ENCODE measurements at regions not wholly inside any gene's neighbourhood (a gene's known extent, or its start where the extent isn't known, plus 50 kb on each side); places are given as distances from the start of the nearest gene placed in this dataset.

- no peaks in the 10 kb centered on the region for H3K27me3 ChIP-seq (ENCODE audit: low read length)
Measured at GRCh38 chr4:43716721-43717395, 731.8 kb downstream of the KCTD8 start.

GRCh38 chr4:43718369-43718768 is 730.2 kb downstream of the KCTD8 start:
- no peak overlapping the region for H2AFZ ChIP-seq (ENCODE audit: low read length)
- H3K4me3 ChIP-seq (ENCODE audit: low read length) = no peak overlapping the region
- no peak overlapping the region for H3K9ac ChIP-seq (ENCODE audit: low read length)
- H3K36me3 ChIP-seq (ENCODE audit: insufficient read depth, low read length) = no peaks in the 10 kb centered on the region
- peaks cover 6% of the 10 kb centered on the region for H3K9me3 ChIP-seq (ENCODE audit: low read length)
- H3K27me3 ChIP-seq (ENCODE audit: low read length) = no peaks in the 10 kb centered on the region
- no peaks in the 10 kb centered on the region for H3K9me2 ChIP-seq (replicated peaks; ENCODE audit: insufficient read depth, low read length)
- H4K20me1 ChIP-seq (ENCODE audit: insufficient read depth, low read depth, low read length) = no peaks in the 10 kb centered on the region
- H3K27ac ChIP-seq (ENCODE audit: low read length) = no peak overlapping the region
- H3K79me2 ChIP-seq (ENCODE audit: low read length) = no peaks in the 10 kb centered on the region
- no peak overlapping the region for H3K4me2 ChIP-seq (ENCODE audit: low read depth, low read length, poor library complexity, severe bottlenecking)
- H3K4me1 ChIP-seq (ENCODE audit: low read length) = no peaks in the 10 kb centered on the region
- no peak for DNase-seq

More at GRCh38 chr4:43716721-43717395, 731.8 kb downstream of the KCTD8 start:
- H3K27ac ChIP-seq (ENCODE audit: low read length) = no peak overlapping the region
- H3K36me3 ChIP-seq (ENCODE audit: insufficient read depth, low read length) = no peaks in the 10 kb centered on the region
- DNase-seq = no peak
- no peak overlapping the region for H3K9ac ChIP-seq (ENCODE audit: low read length)
- H3K4me2 ChIP-seq (ENCODE audit: low read depth, low read length, poor library complexity, severe bottlenecking) = no peak overlapping the region
- H3K9me3 ChIP-seq (ENCODE audit: low read length) = peaks cover 17% of the 10 kb centered on the region
- H3K9me2 ChIP-seq (replicated peaks; ENCODE audit: insufficient read depth, low read length) = no peaks in the 10 kb centered on the region
- no peaks in the 10 kb centered on the region for H4K20me1 ChIP-seq (ENCODE audit: insufficient read depth, low read depth, low read length)
- H2AFZ ChIP-seq (ENCODE audit: low read length) = no peak overlapping the region
- H3K79me2 ChIP-seq (ENCODE audit: low read length) = no peaks in the 10 kb centered on the region
- H3K4me1 ChIP-seq (ENCODE audit: low read length) = no peaks in the 10 kb centered on the region
- no peak overlapping the region for H3K4me3 ChIP-seq (ENCODE audit: low read length)

DNA sequence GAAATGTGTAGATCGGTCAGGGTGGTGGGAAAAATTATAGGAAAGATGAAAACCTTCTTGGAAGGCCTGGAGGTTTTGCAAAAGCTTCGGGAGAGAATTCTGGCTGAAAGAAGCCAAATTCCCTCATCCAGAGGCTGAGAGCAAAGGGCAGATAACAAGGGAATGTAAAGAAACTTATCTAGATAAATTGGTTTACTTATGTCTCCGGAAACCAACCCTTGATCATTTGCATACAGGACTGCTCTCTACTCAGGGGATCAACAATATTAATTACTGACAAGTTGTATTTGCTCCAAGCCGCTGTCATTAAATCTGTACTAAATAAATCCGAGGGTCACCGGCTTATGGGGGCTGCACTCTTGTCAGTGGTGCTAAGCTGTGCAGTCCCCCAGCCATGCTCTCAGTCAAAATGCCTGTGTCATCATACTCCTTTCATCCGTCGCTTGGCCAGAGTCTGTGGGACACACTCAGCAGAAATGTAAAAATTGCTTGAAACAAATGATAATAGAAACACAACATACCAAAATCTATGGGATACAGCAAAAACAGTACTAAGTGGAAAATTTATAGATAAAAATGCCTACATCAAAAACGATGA is 715.7 kb downstream of the KCTD8 start:
- no peak overlapping the region for H3K27ac ChIP-seq (ENCODE audit: low read length)
- no peaks in the 10 kb centered on the region for H3K36me3 ChIP-seq (ENCODE audit: insufficient read depth, low read length)
- no peaks in the 10 kb centered on the region for H3K27me3 ChIP-seq (ENCODE audit: low read length)
- no peaks in the 10 kb centered on the region for H3K79me2 ChIP-seq (ENCODE audit: low read length)
- peaks cover 30% of the 10 kb centered on the region for H3K9me3 ChIP-seq (ENCODE audit: low read length)
- H3K4me2 ChIP-seq (ENCODE audit: low read depth, low read length, poor library complexity, severe bottlenecking) = no peak overlapping the region
- H2AFZ ChIP-seq (ENCODE audit: low read length) = no peak overlapping the region
- DNase-seq = no peak
- H3K9ac ChIP-seq (ENCODE audit: low read length) = no peak overlapping the region
- H4K20me1 ChIP-seq (ENCODE audit: insufficient read depth, low read depth, low read length) = no peaks in the 10 kb centered on the region
- no peaks in the 10 kb centered on the region for H3K4me1 ChIP-seq (ENCODE audit: low read length)
- no peak overlapping the region for H3K4me3 ChIP-seq (ENCODE audit: low read length)
- H3K9me2 ChIP-seq (replicated peaks; ENCODE audit: insufficient read depth, low read length) = no peaks in the 10 kb centered on the region

DNA sequence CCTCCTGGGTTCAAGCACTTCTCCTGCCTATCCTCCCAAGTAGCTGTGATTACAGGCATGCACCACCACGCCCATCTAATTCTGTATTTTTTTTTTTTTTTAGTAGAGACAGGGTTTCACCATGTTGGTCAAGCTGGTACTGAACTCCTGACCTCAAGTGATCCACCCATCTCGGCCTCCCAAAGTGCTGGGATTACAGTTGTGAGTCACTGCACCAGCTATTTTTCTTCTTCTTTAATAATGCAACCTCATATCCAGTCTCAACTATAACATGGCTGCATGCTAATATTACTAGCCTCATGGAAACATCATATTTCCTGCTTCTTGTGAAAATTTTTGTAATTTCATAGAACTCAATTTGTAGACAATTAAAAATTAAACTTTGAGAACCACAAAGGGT is 706.5 kb downstream of the KCTD8 start:
- H3K9me2 ChIP-seq (replicated peaks; ENCODE audit: insufficient read depth, low read length) = no peaks in the 10 kb centered on the region
- no peak overlapping the region for H2AFZ ChIP-seq (ENCODE audit: low read length)
- no peak overlapping the region for H3K4me2 ChIP-seq (ENCODE audit: low read depth, low read length, poor library complexity, severe bottlenecking)
- no peak overlapping the region for H3K4me3 ChIP-seq (ENCODE audit: low read length)
- H3K79me2 ChIP-seq (ENCODE audit: low read length) = no peaks in the 10 kb centered on the region
- H3K36me3 ChIP-seq (ENCODE audit: insufficient read depth, low read length) = no peaks in the 10 kb centered on the region
- H3K27me3 ChIP-seq (ENCODE audit: low read length) = no peaks in the 10 kb centered on the region
- no peaks in the 10 kb centered on the region for H4K20me1 ChIP-seq (ENCODE audit: insufficient read depth, low read depth, low read length)
- H3K4me1 ChIP-seq (ENCODE audit: low read length) = no peaks in the 10 kb centered on the region
- H3K9ac ChIP-seq (ENCODE audit: low read length) = no peak overlapping the region
- no peaks in the 10 kb centered on the region; the same call in 1 of the 2 replicates for H3K9me3 ChIP-seq (ENCODE audit: low read length)
- no peak for DNase-seq
- H3K27ac ChIP-seq (ENCODE audit: low read length) = no peak overlapping the region

DNA sequence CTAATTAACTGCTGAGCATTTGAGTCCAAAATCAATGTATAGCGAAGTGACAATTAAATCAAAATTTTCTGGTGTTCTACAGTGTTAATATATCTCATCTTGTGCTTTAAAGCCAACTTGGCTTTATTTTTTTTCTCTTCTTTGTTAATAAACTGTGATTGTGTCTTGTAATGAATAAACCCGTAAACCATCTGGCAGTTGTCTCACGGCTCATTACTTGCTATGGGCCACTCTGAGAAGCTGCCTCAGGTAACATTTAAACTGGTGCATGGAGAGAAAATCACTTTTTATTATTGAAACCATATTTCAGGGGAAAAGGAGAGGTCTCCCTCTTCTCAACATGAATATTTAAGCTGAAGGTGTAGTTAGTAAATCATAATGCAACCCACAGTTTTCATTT is 694.0 kb downstream of the KCTD8 start:
- DNase-seq = no peak
- Histone ChIP-seq H3K27me3 (ENCODE audit: low read length) (no peaks in the 10 kb centered on the region), H3K9ac (ENCODE audit: low read length) (no peak overlapping the region)

GRCh38 chr4:43757147-43757546 is 691.5 kb downstream of the KCTD8 start:
- Histone ChIP-seq H3K79me2 (ENCODE audit: low read length) (no peaks in the 10 kb centered on the region), H2AFZ (ENCODE audit: low read length) (no peak overlapping the region)

More for the DNA sequence above, 694.0 kb downstream of the KCTD8 start:
- Histone ChIP-seq H3K36me3 (ENCODE audit: insufficient read depth, low read length) (no peaks in the 10 kb centered on the region), H3K79me2 (ENCODE audit: low read length) (no peaks in the 10 kb centered on the region), H3K4me3 (ENCODE audit: low read length) (no peak overlapping the region), H3K9me3 (ENCODE audit: low read length) (peaks cover 15% of the 10 kb centered on the region), H4K20me1 (ENCODE audit: insufficient read depth, low read depth, low read length) (no peaks in the 10 kb centered on the region), H2AFZ (ENCODE audit: low read length) (no peak overlapping the region), H3K27ac (ENCODE audit: low read length) (no peak overlapping the region), H3K4me2 (ENCODE audit: low read depth, low read length, poor library complexity, severe bottlenecking) (no peak overlapping the region), H3K4me1 (ENCODE audit: low read length) (no peaks in the 10 kb centered on the region), H3K9me2 (replicated peaks; ENCODE audit: insufficient read depth, low read length) (no peaks in the 10 kb centered on the region)

DNA sequence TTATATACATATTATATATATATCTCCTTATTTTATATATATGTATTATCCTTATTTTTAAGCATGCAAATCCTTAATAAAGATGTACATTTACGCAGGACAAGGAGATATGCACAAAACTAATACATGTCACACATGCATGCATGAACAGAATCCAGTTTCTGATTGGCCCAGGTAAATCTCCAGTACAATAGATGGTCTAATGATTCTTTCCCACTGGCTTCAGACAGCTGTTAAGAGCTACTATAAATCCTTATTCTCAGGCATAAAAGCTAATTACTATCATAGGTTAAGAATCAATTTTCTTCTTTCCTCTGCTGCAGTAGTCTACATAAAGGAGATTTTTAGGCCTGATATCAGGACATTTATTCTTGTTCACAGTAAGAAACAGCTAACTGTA is 689.8 kb downstream of the KCTD8 start:
- Histone ChIP-seq H3K36me3 (ENCODE audit: insufficient read depth, low read length) (no peaks in the 10 kb centered on the region), H4K20me1 (ENCODE audit: insufficient read depth, low read depth, low read length) (no peaks in the 10 kb centered on the region), H3K9ac (ENCODE audit: low read length) (no peak overlapping the region), H2AFZ (ENCODE audit: low read length) (no peak overlapping the region), H3K4me2 (ENCODE audit: low read depth, low read length, poor library complexity, severe bottlenecking) (no peak overlapping the region), H3K27ac (ENCODE audit: low read length) (no peak overlapping the region), H3K4me3 (ENCODE audit: low read length) (no peak overlapping the region), H3K9me2 (replicated peaks; ENCODE audit: insufficient read depth, low read length) (no peaks in the 10 kb centered on the region), H3K27me3 (ENCODE audit: low read length) (no peaks in the 10 kb centered on the region), H3K4me1 (ENCODE audit: low read length) (no peaks in the 10 kb centered on the region), H3K9me3 (ENCODE audit: low read length) (peaks cover 17% of the 10 kb centered on the region), H3K79me2 (ENCODE audit: low read length) (no peaks in the 10 kb centered on the region)
- DNase-seq = no peak

More at GRCh38 chr4:43757147-43757546, 691.5 kb downstream of the KCTD8 start:
- H3K36me3 ChIP-seq (ENCODE audit: insufficient read depth, low read length) = no peaks in the 10 kb centered on the region
- no peak overlapping the region for H3K9ac ChIP-seq (ENCODE audit: low read length)
- no peak overlapping the region for H3K4me2 ChIP-seq (ENCODE audit: low read depth, low read length, poor library complexity, severe bottlenecking)
- H3K27ac ChIP-seq (ENCODE audit: low read length) = no peak overlapping the region
- H4K20me1 ChIP-seq (ENCODE audit: insufficient read depth, low read depth, low read length) = no peaks in the 10 kb centered on the region
- peaks cover 17% of the 10 kb centered on the region for H3K9me3 ChIP-seq (ENCODE audit: low read length)
- H3K4me3 ChIP-seq (ENCODE audit: low read length) = no peak overlapping the region
- no peaks in the 10 kb centered on the region for H3K9me2 ChIP-seq (replicated peaks; ENCODE audit: insufficient read depth, low read length)
- no peak for DNase-seq
- no peaks in the 10 kb centered on the region for H3K4me1 ChIP-seq (ENCODE audit: low read length)
- no peaks in the 10 kb centered on the region for H3K27me3 ChIP-seq (ENCODE audit: low read length)

- Histone ChIP-seq H3K9me2 (replicated peaks; ENCODE audit: insufficient read depth, low read length) (no peaks in the 10 kb centered on the region), H3K27ac (ENCODE audit: low read length) (no peak overlapping the region), H3K4me2 (ENCODE audit: low read depth, low read length, poor library complexity, severe bottlenecking) (no peak overlapping the region), H3K4me3 (ENCODE audit: low read length) (no peak overlapping the region), H2AFZ (ENCODE audit: low read length) (no peak overlapping the region), H3K36me3 (ENCODE audit: insufficient read depth, low read length) (no peaks in the 10 kb centered on the region), H3K27me3 (ENCODE audit: low read length) (no peaks in the 10 kb centered on the region), H3K4me1 (ENCODE audit: low read length) (no peaks in the 10 kb centered on the region), H4K20me1 (ENCODE audit: insufficient read depth, low read depth, low read length) (no peaks in the 10 kb centered on the region), H3K79me2 (ENCODE audit: low read length) (no peaks in the 10 kb centered on the region), H3K9ac (ENCODE audit: low read length) (no peak overlapping the region), H3K9me3 (ENCODE audit: low read length) (peaks cover 25% of the 10 kb centered on the region)
- DNase-seq = no peak
Measured at GRCh38 chr4:43763029-43763610, 685.5 kb downstream of the KCTD8 start.
